OCI-LY1 (cell line): ENCODE measurements at regions not wholly inside any gene's neighbourhood (a gene's known extent, or its start where the extent isn't known, plus 50 kb on each side); places are given as distances from the start of the nearest gene placed in this dataset.
A peak's percentile ranks its signal among the peaks of the same experiment; 100 is the strongest.

Source experiments
- H2AFZ ChIP-seq: fragments of 200-600 bp; sonication (generic), shearing (Covaris generic); 2 replicates; pipeline ENCODE4 v1.6.0; 2014; ENCODE audit warnings: antibody characterized with exemption, mild to moderate bottlenecking, low read length
- H3F3A ChIP-seq: fragments of 200-600 bp; sonication (generic), shearing (Covaris generic); 2 replicates; pipeline ENCODE4 v1.6.0; 2014; ENCODE audit warnings: mild to moderate bottlenecking, antibody characterized with exemption, low read length, moderate library complexity; ENCODE audit not compliant: insufficient read depth
- H3K27ac ChIP-seq: fragments of 200-600 bp; sonication (generic); 2 replicates; pipeline ENCODE4 v1.5.1; 2014; ENCODE audit warnings: low read length, mixed run types, mild to moderate bottlenecking, low read depth; ENCODE audit not compliant: poor library complexity, severe bottlenecking
- H3K27me3 ChIP-seq: fragments of 200-600 bp; sonication (generic); 2 replicates; pipeline ENCODE4 v1.6.0; 2014; ENCODE audit warnings: antibody characterized with exemption, mild to moderate bottlenecking, low read length, moderate library complexity; ENCODE audit not compliant: insufficient read depth
- H3K36me3 ChIP-seq: fragments of 200-600 bp; sonication (generic); 2 replicates; pipeline ENCODE4 v1.6.1; 2014; ENCODE audit warnings: mild to moderate bottlenecking, antibody characterized with exemption, low read length, moderate library complexity, mixed read lengths; ENCODE audit not compliant: insufficient read depth
- H3K4me1 ChIP-seq: fragments of 200-600 bp; sonication (generic); 2 replicates; pipeline ENCODE4 v1.5.1; 2014; ENCODE audit warnings: mild to moderate bottlenecking, low read length, moderate library complexity; ENCODE audit not compliant: insufficient read depth, severe bottlenecking
- H3K4me2 ChIP-seq: fragments of 200-600 bp; sonication (generic), shearing (Covaris generic); 2 replicates; pipeline ENCODE4 v1.6.1; 2014; ENCODE audit warnings: low read length
- H3K4me3 ChIP-seq: fragments of 200-600 bp; sonication (generic); 2 replicates; pipeline ENCODE4 v1.5.1; 2014; ENCODE audit warnings: low read length, low read depth, mild to moderate bottlenecking, mixed read lengths; ENCODE audit not compliant: poor library complexity, severe bottlenecking
- H3K79me2 ChIP-seq: fragments of 200-600 bp; shearing (Covaris generic); 2 replicates; pipeline ENCODE4 v1.6.1; 2016; ENCODE audit warnings: mixed run types, low read length, mixed read lengths; ENCODE audit not compliant: insufficient read depth
- H3K9ac ChIP-seq: fragments of 200-600 bp; sonication (generic), shearing (Covaris generic); 2 replicates; pipeline ENCODE4 v1.6.1; 2014; ENCODE audit warnings: mild to moderate bottlenecking, low read length, mixed read lengths
- H3K9me2 ChIP-seq: fragments of 200-600 bp; sonication (generic), shearing (Covaris generic); 2 replicates; pipeline ENCODE4 v1.6.1; 2014; ENCODE audit warnings: low read depth, mild to moderate bottlenecking, low read length, mixed read lengths
- H3K9me3 ChIP-seq: fragments of 200-600 bp; shearing (Covaris generic); 2 replicates; pipeline ENCODE4 v1.6.1; 2014; ENCODE audit warnings: low read length, mixed read lengths
- H4K20me1 ChIP-seq: fragments of 200-600 bp; sonication (generic), shearing (Covaris generic); 2 replicates; pipeline ENCODE4 v1.6.0; 2016; ENCODE audit warnings: mild to moderate bottlenecking, low read length; ENCODE audit not compliant: insufficient read depth
- EZH2 ChIP-seq: fragments of 200-600 bp; sonication (generic), shearing (Covaris generic); IDR thresholded peaks from 2 replicates; pipeline ENCODE4 v1.8.0; 2017; ENCODE audit warnings: borderline replicate concordance, mixed run types, mild to moderate bottlenecking, antibody characterized with exemption, low read length, moderate library complexity, mixed read lengths
- TF ChIP-seq, protein P1 (sequence below): fragments of 200-600 bp; sonication (generic), shearing (Covaris generic); IDR thresholded peaks from 2 replicates; pipeline ENCODE4 v1.5.1; 2017; ENCODE audit warnings: mild to moderate bottlenecking, antibody characterized with exemption, low read length, moderate library complexity, mixed read lengths

DNA sequence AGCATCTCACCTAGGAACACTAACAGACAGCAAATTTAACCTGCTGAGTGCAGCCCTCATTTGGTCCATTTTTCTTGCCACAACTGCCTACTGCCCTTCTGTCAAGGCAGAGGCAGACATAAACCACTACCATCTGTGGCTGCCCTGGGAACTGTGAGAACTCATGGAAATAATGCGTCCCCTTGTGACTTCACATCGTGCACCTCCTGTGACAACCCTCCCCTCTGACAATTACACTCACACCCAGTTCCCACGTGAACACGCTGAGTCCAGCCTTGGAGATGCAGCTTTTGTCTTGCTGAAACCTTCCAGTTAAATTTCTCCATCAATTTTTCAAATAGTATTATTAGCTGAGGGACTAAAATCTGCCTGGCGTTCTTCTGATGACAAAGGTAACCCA, 193.1 kb upstream of the KLF14 start:
- no peaks in the 10 kb centered on the region for H4K20me1 ChIP-seq
- no peaks in the 10 kb centered on the region for H3K9me3 ChIP-seq
- H3K9ac ChIP-seq, result no peak overlapping the region
- H3K9me2 ChIP-seq, result no peaks in the 10 kb centered on the region
- no peaks in the 10 kb centered on the region for H3K27me3 ChIP-seq
- H2AFZ ChIP-seq, result no peak overlapping the region
- H3F3A ChIP-seq, result no peaks in the 10 kb centered on the region; the same call in none of the 2 replicates
- H3K4me3 ChIP-seq, result no peak overlapping the region
- H3K4me1 ChIP-seq, result peaks cover 29% of the 10 kb centered on the region
- H3K4me2 ChIP-seq, result no peak overlapping the region
- H3K27ac ChIP-seq, result no peak overlapping the region
- TF ChIP-seq, protein P1, sequence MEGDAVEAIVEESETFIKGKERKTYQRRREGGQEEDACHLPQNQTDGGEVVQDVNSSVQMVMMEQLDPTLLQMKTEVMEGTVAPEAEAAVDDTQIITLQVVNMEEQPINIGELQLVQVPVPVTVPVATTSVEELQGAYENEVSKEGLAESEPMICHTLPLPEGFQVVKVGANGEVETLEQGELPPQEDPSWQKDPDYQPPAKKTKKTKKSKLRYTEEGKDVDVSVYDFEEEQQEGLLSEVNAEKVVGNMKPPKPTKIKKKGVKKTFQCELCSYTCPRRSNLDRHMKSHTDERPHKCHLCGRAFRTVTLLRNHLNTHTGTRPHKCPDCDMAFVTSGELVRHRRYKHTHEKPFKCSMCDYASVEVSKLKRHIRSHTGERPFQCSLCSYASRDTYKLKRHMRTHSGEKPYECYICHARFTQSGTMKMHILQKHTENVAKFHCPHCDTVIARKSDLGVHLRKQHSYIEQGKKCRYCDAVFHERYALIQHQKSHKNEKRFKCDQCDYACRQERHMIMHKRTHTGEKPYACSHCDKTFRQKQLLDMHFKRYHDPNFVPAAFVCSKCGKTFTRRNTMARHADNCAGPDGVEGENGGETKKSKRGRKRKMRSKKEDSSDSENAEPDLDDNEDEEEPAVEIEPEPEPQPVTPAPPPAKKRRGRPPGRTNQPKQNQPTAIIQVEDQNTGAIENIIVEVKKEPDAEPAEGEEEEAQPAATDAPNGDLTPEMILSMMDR, result no peak
- TF ChIP-seq EZH2, result no peak
- peaks cover 36% of the 10 kb centered on the region; the same call in 1 of the 2 replicates for H3K36me3 ChIP-seq
- peaks cover 10% of the 10 kb centered on the region for H3K79me2 ChIP-seq

- H3K27me3 ChIP-seq, result no peaks in the 10 kb centered on the region
- H3K9me3 ChIP-seq, result no peaks in the 10 kb centered on the region
- no peak overlapping the region for H3K9ac ChIP-seq
- TF ChIP-seq, protein P1, result no peak
- no peak for TF ChIP-seq EZH2
- no peaks in the 10 kb centered on the region for H3K9me2 ChIP-seq
- peaks cover 10% of the 10 kb centered on the region for H3K79me2 ChIP-seq
- no peaks in the 10 kb centered on the region for H4K20me1 ChIP-seq
- H2AFZ ChIP-seq, result no peak overlapping the region
- no peak overlapping the region for H3K27ac ChIP-seq
- peaks cover 32% of the 10 kb centered on the region; the same call in 1 of the 2 replicates for H3K36me3 ChIP-seq
- H3F3A ChIP-seq, result no peaks in the 10 kb centered on the region; the same call in none of the 2 replicates
- H3K4me1 ChIP-seq, result peaks cover 31% of the 10 kb centered on the region
- no peak overlapping the region for H3K4me3 ChIP-seq
- H3K4me2 ChIP-seq, result no peak overlapping the region
Observed at GRCh38 chr7:130927564-130927963, 193.6 kb upstream of the KLF14 start.

- no peak for TF ChIP-seq EZH2
- TF ChIP-seq, protein P1, result no peak; the same call in 1 of the 2 replicates
- H3K36me3 ChIP-seq, result peaks cover 35% of the 10 kb centered on the region; the same call in 1 of the 2 replicates
- peak overlapping the region; percentile 67 for H3K27ac ChIP-seq
Observed at GRCh38 chr7:130929896-130930659, 196.1 kb upstream of the KLF14 start.

More at GRCh38 chr7:130929896-130930659, 196.1 kb upstream of the KLF14 start:
- no peaks in the 10 kb centered on the region for H3K9me3 ChIP-seq
- peak overlapping the region; percentile 0; the same call in 1 of the 2 replicates for H3K4me2 ChIP-seq
- no peak overlapping the region for H3K4me3 ChIP-seq
- H3K79me2 ChIP-seq, result peaks cover 10% of the 10 kb centered on the region
- no peaks in the 10 kb centered on the region; the same call in 1 of the 2 replicates for H3F3A ChIP-seq
- no peaks in the 10 kb centered on the region for H3K27me3 ChIP-seq
- no peaks in the 10 kb centered on the region for H3K9me2 ChIP-seq
- H4K20me1 ChIP-seq, result no peaks in the 10 kb centered on the region
- no peak overlapping the region; the same call in 1 of the 2 replicates for H3K9ac ChIP-seq
- peaks cover 39% of the 10 kb centered on the region for H3K4me1 ChIP-seq
- H2AFZ ChIP-seq, result no peak overlapping the region
